ENCODE measurements at regions not wholly inside any gene's neighbourhood (a gene's known extent, or its start where the extent isn't known, plus 50 kb on each side); places are given as distances from the start of the nearest gene placed in this dataset.

- no peak for DNase-seq
Measured at GRCh38 chr9:13557746-13558145, 278.3 kb upstream of the MPDZ start.

GRCh38 chr9:13556656-13557055 lies 277.2 kb upstream of the MPDZ start:
- no peak for DNase-seq

- no peak for DNase-seq
Measured at GRCh38 chr9:13555989-13556500, 276.6 kb upstream of the MPDZ start.

DNA sequence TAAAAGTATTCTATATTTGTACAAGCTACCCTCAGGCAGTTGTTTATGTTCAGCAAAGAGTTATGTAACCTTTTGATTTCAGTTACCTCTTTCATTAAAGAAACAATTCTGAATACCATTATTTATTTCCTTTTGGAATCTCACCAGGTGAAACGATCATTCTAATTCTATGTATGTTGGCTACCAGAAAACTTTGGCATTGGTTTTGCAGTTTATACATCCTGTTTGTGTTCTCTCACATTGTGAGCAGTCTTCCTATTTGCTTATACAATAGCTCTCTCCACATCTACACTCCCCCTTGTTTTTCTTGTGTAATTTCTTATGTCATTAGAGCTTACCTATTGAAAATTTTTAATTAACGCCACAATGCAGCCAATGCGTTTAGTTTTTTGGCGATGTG lies 276.0 kb upstream of the MPDZ start:
- no peak for DNase-seq

GRCh38 chr9:13554626-13555025 lies 275.1 kb upstream of the MPDZ start:
- DNase-seq, result no peak

GRCh38 chr9:13552606-13553215 lies 273.2 kb upstream of the MPDZ start:
- DNase-seq, result no peak

GRCh38 chr9:13550519-13550918 lies 271.0 kb upstream of the MPDZ start:
- DNase-seq, result no peak

DNA sequence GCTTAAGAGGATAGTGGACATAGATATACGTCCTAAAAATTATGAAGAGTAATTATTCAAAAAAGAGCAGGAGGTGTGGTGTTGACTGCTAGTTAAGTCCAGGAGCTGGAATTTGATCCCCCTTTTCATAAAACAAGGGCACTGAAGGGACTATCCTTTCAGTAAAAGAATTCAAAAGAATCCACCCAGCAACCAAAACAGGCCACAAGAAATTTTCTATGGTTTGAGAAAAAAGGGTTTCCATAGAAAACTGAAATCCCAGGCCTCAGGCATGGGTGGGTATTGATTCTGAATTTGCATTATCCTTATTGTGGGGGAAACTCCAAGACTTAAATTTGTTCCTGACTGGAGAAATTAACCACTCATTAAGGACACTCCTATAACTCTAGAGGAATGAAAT lies 269.0 kb upstream of the MPDZ start:
- DNase-seq, result no peak

GRCh38 chr9:13535141-13535540 lies 255.6 kb upstream of the MPDZ start:
- DNase-seq, result no peak

DNA sequence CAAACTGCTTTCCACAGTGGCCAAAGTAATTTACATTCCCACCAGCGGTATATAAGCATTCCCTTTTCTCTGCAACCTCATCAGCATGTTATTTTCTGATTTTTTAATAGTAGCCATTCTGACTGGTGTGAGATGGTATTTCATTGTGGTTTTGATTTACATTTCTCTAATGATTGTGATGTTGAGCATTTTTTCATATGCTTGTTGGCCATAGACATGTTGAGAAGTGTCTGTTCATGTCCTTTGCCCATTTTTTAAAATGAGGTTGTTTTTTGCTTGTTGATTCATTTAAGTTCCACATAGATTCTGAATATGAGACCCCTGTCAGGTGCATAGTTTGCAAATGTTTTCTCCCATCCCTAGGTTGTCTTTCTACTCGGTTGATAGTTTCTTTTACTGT lies 254.5 kb upstream of the MPDZ start:
- DNase-seq, result no peak

GRCh38 chr9:13532407-13532806 lies 252.9 kb upstream of the MPDZ start:
- no peak for DNase-seq

GRCh38 chr9:13529321-13530104 lies 250.0 kb upstream of the MPDZ start:
- DNase-seq, result no peak

GRCh38 chr9:13524245-13524644 lies 244.8 kb upstream of the MPDZ start:
- DNase-seq, result no peak

DNA sequence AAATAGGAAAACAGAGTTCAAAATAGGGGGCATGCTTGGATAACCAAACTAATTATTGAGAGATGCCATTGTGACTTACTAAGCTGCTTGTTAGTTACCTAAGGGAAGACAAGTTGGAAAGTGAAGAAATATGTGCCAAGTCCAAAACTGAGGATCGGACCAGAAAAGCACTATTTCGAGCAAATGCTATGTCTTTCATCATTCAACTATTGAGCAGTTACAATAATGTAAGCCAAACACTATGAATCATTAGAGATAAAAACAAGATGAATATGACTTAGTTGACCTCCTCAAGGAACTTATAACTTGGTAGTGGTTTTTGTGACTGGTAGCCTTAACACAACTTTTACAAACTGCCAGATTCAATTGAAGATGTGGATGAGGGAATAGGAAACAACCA lies 240.6 kb upstream of the MPDZ start:
- DNase-seq, result no peak

- DNase-seq, result no peak
Measured at GRCh38 chr9:13513716-13514444, 234.4 kb upstream of the MPDZ start.

GRCh38 chr9:13513286-13513685 lies 233.8 kb upstream of the MPDZ start:
- DNase-seq, result no peak

DNA sequence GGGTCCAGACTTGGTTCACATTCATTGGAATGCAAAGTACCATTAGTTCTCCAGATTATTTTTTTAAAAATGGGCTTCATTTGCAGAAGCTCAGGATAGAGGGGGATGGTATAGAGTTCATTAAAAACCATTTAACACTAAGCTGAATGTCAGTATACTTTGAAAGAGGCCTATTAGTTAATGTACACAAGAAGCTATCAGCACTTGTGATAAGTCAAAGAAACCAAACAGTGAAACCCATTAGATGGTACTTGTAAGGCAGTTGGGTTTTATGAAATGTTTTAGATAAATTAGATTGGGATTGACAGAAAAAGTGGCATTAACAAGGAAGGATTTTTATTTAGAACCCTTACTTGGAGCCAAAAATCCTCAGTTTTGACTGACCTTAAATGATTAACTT lies 229.2 kb upstream of the MPDZ start:
- no peak for DNase-seq

DNA sequence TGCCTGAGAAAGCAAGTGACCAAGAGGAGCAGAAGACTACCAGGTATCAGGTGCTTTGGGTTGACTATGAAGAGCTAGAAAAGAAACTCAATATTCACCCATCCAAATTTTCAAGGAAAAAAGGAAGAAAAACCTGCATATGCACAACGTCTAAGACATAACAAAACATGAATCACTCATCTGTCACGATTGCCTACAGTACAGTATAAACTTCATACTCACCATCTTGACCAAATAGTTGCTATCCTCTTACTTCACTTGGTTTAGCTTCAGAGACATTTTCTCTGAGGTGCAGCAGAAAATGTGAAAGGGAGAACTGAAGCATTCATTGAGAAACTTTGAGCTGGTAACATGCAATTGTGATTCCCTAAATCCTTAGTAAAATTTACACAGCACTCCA lies 228.6 kb upstream of the MPDZ start:
- no peak for DNase-seq

DNA sequence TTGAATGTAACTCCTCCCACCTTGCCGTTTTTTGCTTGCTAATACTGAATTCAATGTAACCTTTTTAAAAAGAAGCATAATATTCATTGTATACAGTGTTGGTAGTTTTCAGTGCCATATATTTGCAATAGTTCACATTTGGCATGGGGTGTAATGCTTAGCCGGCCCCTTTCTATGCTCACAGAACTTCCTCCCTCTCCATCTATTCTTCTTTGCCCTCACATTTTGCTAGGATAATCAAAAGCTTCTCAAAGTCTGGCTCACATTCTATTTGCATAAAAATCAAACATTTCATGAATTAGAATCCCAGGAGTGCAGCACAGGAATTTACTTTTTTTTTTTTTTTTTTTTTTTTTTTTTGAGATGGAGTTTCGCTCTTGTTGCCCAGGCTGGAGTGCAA lies 226.3 kb upstream of the MPDZ start:
- DNase-seq, result no peak

DNA sequence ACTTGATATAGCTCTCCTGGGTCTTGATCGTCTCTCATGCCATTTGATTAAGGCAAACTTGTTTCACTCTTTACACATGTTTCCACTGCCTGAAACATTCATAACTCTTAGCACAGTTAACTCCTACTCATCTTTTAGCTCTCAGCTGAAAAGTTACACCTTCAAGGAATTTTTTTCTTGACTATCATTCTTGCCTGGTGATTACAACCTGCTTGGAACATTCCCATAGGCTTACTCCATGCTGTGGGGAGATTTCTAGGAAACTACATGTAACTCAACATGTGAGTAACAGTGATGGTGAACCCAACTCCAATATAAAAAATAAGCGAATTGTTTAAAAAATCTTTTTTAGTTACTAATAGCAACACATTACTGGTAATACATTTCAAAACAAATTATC lies 224.1 kb upstream of the MPDZ start:
- no peak for DNase-seq

- DNase-seq, result no peak
Measured at GRCh38 chr9:13502484-13502883, 223.0 kb upstream of the MPDZ start.

DNA sequence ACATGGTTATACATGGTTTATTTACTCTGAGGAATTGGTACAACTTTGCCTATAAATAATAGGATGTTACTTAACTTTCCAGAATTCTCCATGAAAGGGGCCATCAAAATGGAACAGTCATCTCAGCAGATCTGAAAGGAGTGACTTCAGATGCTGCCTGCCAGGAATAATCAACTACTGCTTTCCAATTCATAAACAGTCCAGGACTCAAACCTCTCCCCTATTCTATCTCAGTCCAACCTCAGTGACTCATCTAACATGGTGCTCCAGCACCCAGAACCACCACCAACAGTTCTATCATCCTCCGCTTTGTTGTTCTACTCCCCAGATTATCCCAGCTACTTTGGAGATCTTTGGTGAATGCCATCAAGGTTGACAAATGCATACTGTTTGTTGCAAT lies 221.5 kb upstream of the MPDZ start:
- no peak for DNase-seq

GRCh38 chr9:13500034-13500433 lies 220.5 kb upstream of the MPDZ start:
- DNase-seq, result no peak

All from anterior cingulate cortex (tissue), 58 donors.